SK-N-SH (cell line): ENCODE measurements at regions not wholly inside any gene's neighbourhood (a gene's known extent, or its start where the extent isn't known, plus 50 kb on each side); places are given as distances from the start of the nearest gene placed in this dataset.

Experiments
- CTCF ChIA-PET: fragments of 300-600, 350-600 bp; formaldehyde crosslinking; extraction: SDS; loops from one replicate; lab custom pipeline; 2021; lab: Yijun Ruan, JAX
- POLR2A ChIA-PET: fragments of 350-600 bp; sonication (Branson Sonifier 250); formaldehyde crosslinking; extraction: SDS; loops from one replicate; lab custom pipeline; 2020; ENCODE audit warnings: antibody characterized with exemption, inconsistent platforms; lab: Yijun Ruan, JAX
- DNase-seq: peaks from one replicate; pipeline ENCODE4 v3.0.0; 2012
- H2AFZ ChIP-seq: fragments of 200-600 bp; sonication (generic); 2 replicates; pipeline ENCODE4 v1.8.1; 2016; ENCODE audit warnings: antibody characterized with exemption, mild to moderate bottlenecking, low read depth
- H3F3A ChIP-seq: fragments of 200-600 bp; sonication (generic); replicated peaks from 2 replicates; pipeline ENCODE3; 2016; ENCODE audit warnings: antibody characterized with exemption, mild to moderate bottlenecking; ENCODE audit not compliant: insufficient read depth
- H3K27ac ChIP-seq, 2 experiments: fragments of 200-500 bp in 1 of 2; fragments of 200-600 bp in 1 of 2; sonication (Bioruptor generic) in 1 of 2; sonication (generic), shearing (Covaris generic) in 1 of 2; 2 replicates each; pipeline versions ENCODE4 v1.5.1 to v1.6.1; 2014 to 2016; ENCODE audit warnings: low read depth in 2 of 2, inconsistent platforms in 1 of 2, low read length in 1 of 2, mild to moderate bottlenecking in 1 of 2, mixed read lengths in 1 of 2
- H3K27me3 ChIP-seq: fragments of 200-600 bp; sonication (generic), shearing (Covaris generic); 2 replicates; pipeline ENCODE4 v1.6.1; 2016; ENCODE audit warnings: mixed run types; ENCODE audit not compliant: insufficient read depth
- H3K36me3 ChIP-seq, 2 experiments: fragments of 200-500 bp in 1 of 2; fragments of 200-600 bp in 1 of 2; sonication (Bioruptor generic) in 1 of 2; sonication (generic) in 1 of 2; replicated peaks in 1 of 2; 2 replicates each; pipeline versions ENCODE3 to v1.5.1; 2014 to 2016; ENCODE audit warnings: low read length in 1 of 2, mild to moderate bottlenecking in 1 of 2; ENCODE audit not compliant: insufficient read depth in 2 of 2, control insufficient read depth in 1 of 2
- H3K4me1 ChIP-seq, 2 experiments: fragments of 200-500 bp in 1 of 2; fragments of 200-600 bp in 1 of 2; sonication (Bioruptor generic) in 1 of 2; sonication (generic), shearing (Covaris generic) in 1 of 2; 2 replicates each; pipeline versions ENCODE4 v1.5.1 to v1.6.1; 2014 to 2016; ENCODE audit warnings: low read depth in 1 of 2, low read length in 1 of 2, mixed run types in 1 of 2; ENCODE audit not compliant: insufficient read depth in 2 of 2, control insufficient read depth in 1 of 2
- H3K4me2 ChIP-seq: fragments of 200-600 bp; sonication (generic), shearing (Covaris generic); 2 replicates; pipeline ENCODE4 v1.6.1; 2017; ENCODE audit warnings: mixed run types
- H3K4me3 ChIP-seq, 2 experiments: fragments of 200-500 bp in 1 of 2; fragments of 200-600 bp in 1 of 2; sonication (Bioruptor generic) in 1 of 2; sonication (generic), shearing (Covaris generic) in 1 of 2; 2 replicates each; pipeline versions ENCODE4 v1.5.1 to v1.8.1; 2014 to 2016; ENCODE audit warnings: low read depth in 2 of 2, inconsistent platforms in 1 of 2, low read length in 1 of 2, mild to moderate bottlenecking in 1 of 2, mixed read lengths in 1 of 2, moderate library complexity in 1 of 2
- H3K79me2 ChIP-seq: fragments of 200-600 bp; sonication (generic); 2 replicates; pipeline ENCODE4 v1.8.1; 2017; ENCODE audit warnings: mild to moderate bottlenecking; ENCODE audit not compliant: insufficient read depth
- H3K9ac ChIP-seq: fragments of 200-600 bp; sonication (generic); 2 replicates; pipeline ENCODE4 v1.6.1; 2017; ENCODE audit warnings: mixed run types
- H3K9me2 ChIP-seq: fragments of 200-600 bp; sonication (generic); 2 replicates; pipeline ENCODE4 v1.6.1; 2017; ENCODE audit warnings: mixed run types
- H3K9me3 ChIP-seq: fragments of 200-600 bp; sonication (generic); 2 replicates; pipeline ENCODE4 v1.6.1; 2017; ENCODE audit warnings: mixed run types, mild to moderate bottlenecking, moderate library complexity
- H4K20me1 ChIP-seq: fragments of 200-600 bp; sonication (generic); 2 replicates; pipeline ENCODE4 v1.6.1; 2017; ENCODE audit warnings: mild to moderate bottlenecking, mixed run types; ENCODE audit not compliant: insufficient read depth
- CHD2 ChIP-seq: fragments of 150-350 bp; IDR thresholded peaks from 2 replicates; pipeline ENCODE4 v1.6.1; 2018; ENCODE audit warnings: low read length; ENCODE audit not compliant: partially characterized antibody
- EP300 ChIP-seq, 2 experiments: IDR thresholded peaks; 2 replicates each; pipeline versions ENCODE4 v1.4.0 to v1.6.1; 2012; ENCODE audit warnings: borderline replicate concordance in 1 of 2, low read depth in 1 of 2, low read length in 1 of 2
- EZH2phosphoT487 ChIP-seq: fragments of 200-600 bp; sonication (generic); IDR thresholded peaks from 2 replicates; pipeline ENCODE4 v1.6.1; 2017; ENCODE audit warnings: low read depth, mixed run types, mild to moderate bottlenecking, antibody characterized with exemption, moderate library complexity, borderline replicate concordance
- FOSL2 ChIP-seq: IDR thresholded peaks from 2 replicates; pipeline ENCODE4 v1.4.0; 2012; ENCODE audit warnings: low read depth, mild to moderate bottlenecking, moderate library complexity, borderline replicate concordance
- FOXJ3 ChIP-seq: sonication (generic); formaldehyde crosslinking; IDR thresholded peaks from 2 replicates; pipeline ENCODE4 v1.5.1; 2020; ENCODE audit warnings: mild to moderate bottlenecking, missing genetic modification reagents
- NFIC ChIP-seq: IDR thresholded peaks from 2 replicates; pipeline ENCODE4 v1.4.0; 2012; ENCODE audit warnings: borderline replicate concordance
- RAD21 ChIP-seq: IDR thresholded peaks from 2 replicates; pipeline ENCODE4 v1.6.1; 2012; ENCODE audit warnings: mild to moderate bottlenecking, low read length
- RCOR1 ChIP-seq: fragments of 150-350 bp; IDR thresholded peaks from 2 replicates; pipeline ENCODE4 v1.6.1; 2017; ENCODE audit warnings: antibody characterized with exemption, low read length
- RXRA ChIP-seq: IDR thresholded peaks from 2 replicates; pipeline ENCODE4 v1.4.0; 2012; ENCODE audit warnings: low read depth, mild to moderate bottlenecking, borderline replicate concordance
- SIN3A ChIP-seq: IDR thresholded peaks from 2 replicates; pipeline ENCODE4 v1.6.1; 2012; ENCODE audit warnings: low read depth, mild to moderate bottlenecking, low read length, moderate library complexity, borderline replicate concordance
- TCF12 ChIP-seq: IDR thresholded peaks from 2 replicates; pipeline ENCODE4 v1.4.0; 2012
- TEAD4 ChIP-seq: IDR thresholded peaks from 2 replicates; pipeline ENCODE4 v1.4.0; 2012; ENCODE audit warnings: mild to moderate bottlenecking, borderline replicate concordance; ENCODE audit not compliant: insufficient read depth
- WGBS: methylation state at CpG from one replicate; pipeline ENCODE4 v1.1.6; 2017; ENCODE audit warnings: low lambda C conversion rate; 5-methylcytosine and 5-hydroxymethylcytosine counted together
- TF ChIP-seq, protein P1 (sequence below): fragments of 200-600 bp; sonication (generic); IDR thresholded peaks from 2 replicates; pipeline ENCODE4 v1.6.1; 2017; ENCODE audit warnings: antibody characterized with exemption, mild to moderate bottlenecking, moderate library complexity
- TF ChIP-seq, protein P2 (sequence below): IDR thresholded peaks from 2 replicates; pipeline ENCODE4; 2012
- TF ChIP-seq, protein P3 (sequence below): IDR thresholded peaks from 2 replicates; pipeline ENCODE4 v1.4.0; 2012; ENCODE audit warnings: low read depth, borderline replicate concordance

DNA sequence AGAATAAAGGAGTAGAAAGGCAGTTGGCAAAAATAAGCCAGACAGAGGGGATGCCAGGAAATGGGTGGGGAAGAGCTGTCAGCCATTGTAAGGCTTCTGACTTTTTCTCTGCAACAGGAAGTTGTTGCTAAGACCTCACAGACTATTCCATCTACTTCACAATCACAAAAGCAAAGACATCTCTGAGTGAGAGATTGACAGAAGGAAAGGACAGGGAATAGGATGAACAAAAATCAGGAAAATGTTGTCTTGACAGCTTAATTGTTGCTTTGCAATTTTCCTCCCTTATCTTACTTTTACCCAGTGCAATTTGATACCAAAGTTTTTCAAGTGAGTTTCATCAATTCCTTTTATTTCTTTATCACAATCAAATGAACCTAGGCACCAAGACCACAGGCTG, 291.2 kb downstream of the CBLN4 start:
- Histone ChIP-seq H3K27ac (no peak overlapping the region), H3K9me3 (no peaks in the 10 kb centered on the region), H2AFZ (no peak overlapping the region), H3K36me3 (no peaks in the 10 kb centered on the region), H3K4me1 (no peaks in the 10 kb centered on the region), H3K79me2 (no peaks in the 10 kb centered on the region), H4K20me1 (no peaks in the 10 kb centered on the region), H3K9ac (no peak overlapping the region), H3F3A (no peaks in the 10 kb centered on the region), H3K9me2 (no peaks in the 10 kb centered on the region), H3K4me3 (no peak overlapping the region), H3K27me3 (no peaks in the 10 kb centered on the region), H3K4me2 (no peak overlapping the region)
- CTCF ChIA-PET = interaction anchor here (0.9 to 1.2 kb wide), 2 partner anchors 9 to 20 kb away, joined by 3 read pairs; no protein-coding TSS in a partner anchor
- no peak for DNase-seq
- no peak for TF ChIP-seq EP300 (IDR thresholded peaks at IDR 0.05; ENCODE audit: borderline replicate concordance in 1 of 2, low read depth in 1 of 2, low read length in 1 of 2)
- POLR2A ChIA-PET = no interaction called here

DNA sequence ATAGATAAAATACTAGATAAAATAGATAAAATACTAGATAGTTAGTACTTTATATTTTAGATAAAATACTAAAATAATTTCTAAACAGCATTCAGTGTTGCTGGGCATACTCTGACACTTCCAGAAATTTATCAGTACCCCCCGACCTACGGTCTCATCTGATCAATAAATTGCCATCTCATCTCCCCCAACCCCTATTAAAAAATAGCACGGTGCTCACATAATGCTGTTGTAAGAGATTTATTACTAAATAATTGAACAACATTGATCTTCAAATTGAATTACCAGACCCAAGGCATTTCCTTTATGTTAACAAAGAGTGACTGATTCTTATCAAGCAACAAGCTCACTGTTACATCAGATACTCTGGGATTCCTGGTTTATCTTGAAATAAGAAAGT, 300.9 kb downstream of the CBLN4 start:
- Histone ChIP-seq H4K20me1 (no peaks in the 10 kb centered on the region), H3K27ac (no peak overlapping the region), H3K9ac (no peak overlapping the region), H3K27me3 (no peaks in the 10 kb centered on the region), H3K4me2 (no peak overlapping the region), H3K79me2 (no peaks in the 10 kb centered on the region), H3F3A (no peaks in the 10 kb centered on the region), H3K9me3 (no peaks in the 10 kb centered on the region; the same call in 1 of the 2 replicates), H3K4me3 (no peak overlapping the region), H3K36me3 (no peaks in the 10 kb centered on the region), H2AFZ (no peak overlapping the region), H3K9me2 (no peaks in the 10 kb centered on the region), H3K4me1 (no peaks in the 10 kb centered on the region)
- WGBS = 15% methylated on average over 3 of the region's 3 CpGs
- CTCF ChIA-PET = no interaction called here
- POLR2A ChIA-PET = no interaction called here
- TF ChIP-seq TEAD4 = no peak
- TF ChIP-seq NFIC = no peak
- TF ChIP-seq, protein P1, sequence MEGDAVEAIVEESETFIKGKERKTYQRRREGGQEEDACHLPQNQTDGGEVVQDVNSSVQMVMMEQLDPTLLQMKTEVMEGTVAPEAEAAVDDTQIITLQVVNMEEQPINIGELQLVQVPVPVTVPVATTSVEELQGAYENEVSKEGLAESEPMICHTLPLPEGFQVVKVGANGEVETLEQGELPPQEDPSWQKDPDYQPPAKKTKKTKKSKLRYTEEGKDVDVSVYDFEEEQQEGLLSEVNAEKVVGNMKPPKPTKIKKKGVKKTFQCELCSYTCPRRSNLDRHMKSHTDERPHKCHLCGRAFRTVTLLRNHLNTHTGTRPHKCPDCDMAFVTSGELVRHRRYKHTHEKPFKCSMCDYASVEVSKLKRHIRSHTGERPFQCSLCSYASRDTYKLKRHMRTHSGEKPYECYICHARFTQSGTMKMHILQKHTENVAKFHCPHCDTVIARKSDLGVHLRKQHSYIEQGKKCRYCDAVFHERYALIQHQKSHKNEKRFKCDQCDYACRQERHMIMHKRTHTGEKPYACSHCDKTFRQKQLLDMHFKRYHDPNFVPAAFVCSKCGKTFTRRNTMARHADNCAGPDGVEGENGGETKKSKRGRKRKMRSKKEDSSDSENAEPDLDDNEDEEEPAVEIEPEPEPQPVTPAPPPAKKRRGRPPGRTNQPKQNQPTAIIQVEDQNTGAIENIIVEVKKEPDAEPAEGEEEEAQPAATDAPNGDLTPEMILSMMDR = no peak
- TF ChIP-seq EZH2phosphoT487 = no peak
- no peak for TF ChIP-seq FOSL2
- DNase-seq = no peak

DNA sequence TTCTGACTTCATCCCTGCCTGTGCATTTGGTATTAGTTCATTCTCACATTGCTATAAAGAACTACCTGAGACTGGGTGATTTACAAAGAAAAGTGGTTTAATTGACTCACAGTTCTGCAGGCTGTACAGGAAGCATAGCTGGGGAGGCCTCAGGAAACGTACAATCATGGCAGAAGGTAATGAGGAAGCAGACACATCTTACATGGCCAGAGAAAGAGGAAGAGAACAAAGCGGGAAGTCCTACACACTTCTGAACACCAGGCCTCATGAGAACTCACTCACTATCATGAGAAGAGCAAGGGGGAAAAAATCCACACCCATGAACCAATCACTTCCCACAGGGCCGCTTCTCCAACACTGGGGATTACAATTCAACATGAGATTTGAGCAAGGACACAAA, 303.9 kb downstream of the CBLN4 start:
- no peaks in the 10 kb centered on the region for H3K79me2 ChIP-seq
- H3K9me3 ChIP-seq = no peaks in the 10 kb centered on the region
- no peak overlapping the region for H3K4me3 ChIP-seq
- DNase-seq = no peak
- H3F3A ChIP-seq = no peaks in the 10 kb centered on the region
- H3K27ac ChIP-seq = no peak overlapping the region
- ChIA-PET CTCF (no interaction called here), POLR2A (no interaction called here)
- no peaks in the 10 kb centered on the region for H3K36me3 ChIP-seq
- 19% methylated on average over 3 of the region's 3 CpGs for WGBS
- H3K4me2 ChIP-seq = no peak overlapping the region
- no peaks in the 10 kb centered on the region for H3K9me2 ChIP-seq
- no peaks in the 10 kb centered on the region for H4K20me1 ChIP-seq
- H3K27me3 ChIP-seq = no peaks in the 10 kb centered on the region
- no peak overlapping the region for H3K9ac ChIP-seq
- no peak overlapping the region for H2AFZ ChIP-seq
- H3K4me1 ChIP-seq = no peaks in the 10 kb centered on the region; a peak in 1 of 4 replicates
- TF ChIP-seq, protein P2, sequence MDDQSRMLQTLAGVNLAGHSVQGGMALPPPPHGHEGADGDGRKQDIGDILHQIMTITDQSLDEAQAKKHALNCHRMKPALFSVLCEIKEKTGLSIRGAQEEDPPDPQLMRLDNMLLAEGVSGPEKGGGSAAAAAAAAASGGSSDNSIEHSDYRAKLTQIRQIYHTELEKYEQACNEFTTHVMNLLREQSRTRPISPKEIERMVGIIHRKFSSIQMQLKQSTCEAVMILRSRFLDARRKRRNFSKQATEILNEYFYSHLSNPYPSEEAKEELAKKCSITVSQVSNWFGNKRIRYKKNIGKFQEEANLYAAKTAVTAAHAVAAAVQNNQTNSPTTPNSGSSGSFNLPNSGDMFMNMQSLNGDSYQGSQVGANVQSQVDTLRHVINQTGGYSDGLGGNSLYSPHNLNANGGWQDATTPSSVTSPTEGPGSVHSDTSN = no peak
- TF ChIP-seq RCOR1 (no peak), EZH2phosphoT487 (no peak), CHD2 (no peak), TCF12 (no peak), TEAD4 (no peak), RAD21 (no peak), FOSL2 (no peak), FOXJ3 (CRISPR knock-in tag) (no peak), RXRA (no peak), SIN3A (no peak)
- TF ChIP-seq, protein P3, sequence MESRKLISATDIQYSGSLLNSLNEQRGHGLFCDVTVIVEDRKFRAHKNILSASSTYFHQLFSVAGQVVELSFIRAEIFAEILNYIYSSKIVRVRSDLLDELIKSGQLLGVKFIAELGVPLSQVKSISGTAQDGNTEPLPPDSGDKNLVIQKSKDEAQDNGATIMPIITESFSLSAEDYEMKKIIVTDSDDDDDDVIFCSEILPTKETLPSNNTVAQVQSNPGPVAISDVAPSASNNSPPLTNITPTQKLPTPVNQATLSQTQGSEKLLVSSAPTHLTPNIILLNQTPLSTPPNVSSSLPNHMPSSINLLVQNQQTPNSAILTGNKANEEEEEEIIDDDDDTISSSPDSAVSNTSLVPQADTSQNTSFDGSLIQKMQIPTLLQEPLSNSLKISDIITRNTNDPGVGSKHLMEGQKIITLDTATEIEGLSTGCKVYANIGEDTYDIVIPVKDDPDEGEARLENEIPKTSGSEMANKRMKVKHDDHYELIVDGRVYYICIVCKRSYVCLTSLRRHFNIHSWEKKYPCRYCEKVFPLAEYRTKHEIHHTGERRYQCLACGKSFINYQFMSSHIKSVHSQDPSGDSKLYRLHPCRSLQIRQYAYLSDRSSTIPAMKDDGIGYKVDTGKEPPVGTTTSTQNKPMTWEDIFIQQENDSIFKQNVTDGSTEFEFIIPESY = no peak
- TF ChIP-seq, protein P1 = no peak
